ACHN (cell line): ENCODE measurements at regions not wholly inside any gene's neighbourhood (a gene's known extent, or its start where the extent isn't known, plus 50 kb on each side); places are given as distances from the start of the nearest gene placed in this dataset.
"Not testable (repeated sequence)": the region's sequence is repeated elsewhere in the genome, so short reads cannot be mapped to it uniquely, and the experiment has no call there.

Experiments
- DNase-seq: peaks from one replicate; pipeline ENCODE4 v3.0.0-alpha.2; 2015
- in situ Hi-C: cut with HindIII; loops from 2 replicates; pipeline ENCODE4 v1.10.0; 2017; ENCODE audit warnings: low sequenced_read_pairs, low pct_ligation_motif_present, low pct_unique_long_range_greater_than_20kb

- in situ Hi-C loops: no loop called here
Observed at GRCh38 chr4:167775375-167775774, 317.0 kb upstream of the ANXA10 start.

GRCh38 chr4:167779280-167779679 is 313.1 kb upstream of the ANXA10 start:
- no peak for DNase-seq

More at GRCh38 chr4:167775375-167775774, 317.0 kb upstream of the ANXA10 start:
- no peak for DNase-seq

GRCh38 chr4:167779864-167780263 is 312.5 kb upstream of the ANXA10 start:
- in situ Hi-C loops: no loop called here
- no peak for DNase-seq

More at GRCh38 chr4:167779280-167779679, 313.1 kb upstream of the ANXA10 start:
- in situ Hi-C loops: no loop called here

GRCh38 chr4:167784826-167785225 is 307.5 kb upstream of the ANXA10 start:
- in situ Hi-C loops: no loop called here
- no peak for DNase-seq

GRCh38 chr4:167785523-167785922 is 306.8 kb upstream of the ANXA10 start:
- in situ Hi-C loops: no loop called here
- DNase-seq: no peak

GRCh38 chr4:167786504-167786903 is 305.8 kb upstream of the ANXA10 start:
- in situ Hi-C loops: no loop called here
- DNase-seq: no peak

GRCh38 chr4:167787231-167787630 is 305.1 kb upstream of the ANXA10 start:
- no peak for DNase-seq
- in situ Hi-C loops: no loop called here

GRCh38 chr4:167802463-167803212 is 289.7 kb upstream of the ANXA10 start:
- DNase-seq: no peak
- in situ Hi-C loops: no loop called here

- DNase-seq: no peak
- in situ Hi-C loops: no loop called here
Observed at GRCh38 chr4:167811958-167812357, 280.4 kb upstream of the ANXA10 start.

- DNase-seq: no peak
- in situ Hi-C loops: no loop called here
Observed at GRCh38 chr4:167826281-167826680, 266.1 kb upstream of the ANXA10 start.

- DNase-seq: no peak
- in situ Hi-C loops: no loop called here
Observed at GRCh38 chr4:167831855-167832254, 260.5 kb upstream of the ANXA10 start.

- no peak for DNase-seq
- in situ Hi-C loops: no loop called here
Observed at GRCh38 chr4:167838686-167839085, 253.7 kb upstream of the ANXA10 start.

GRCh38 chr4:167842487-167842886 is 249.8 kb upstream of the ANXA10 start:
- in situ Hi-C loops: no loop called here
- DNase-seq: no peak

- DNase-seq: no peak
Observed at GRCh38 chr4:167854881-167855280, 237.5 kb upstream of the ANXA10 start.

GRCh38 chr4:167858127-167858526 is 234.2 kb upstream of the ANXA10 start:
- DNase-seq, in situ Hi-C loops: not testable (repeated sequence)

More at GRCh38 chr4:167854881-167855280, 237.5 kb upstream of the ANXA10 start:
- in situ Hi-C loops: no loop called here

GRCh38 chr4:167867191-167867590 is 225.1 kb upstream of the ANXA10 start:
- in situ Hi-C loops: no loop called here
- no peak for DNase-seq

- in situ Hi-C loops: no loop called here
- DNase-seq: no peak
Observed at GRCh38 chr4:167868163-167868562, 224.2 kb upstream of the ANXA10 start.

- DNase-seq: no peak
- in situ Hi-C loops: no loop called here
Observed at GRCh38 chr4:167873496-167873895, 218.8 kb upstream of the ANXA10 start.

GRCh38 chr4:167876091-167876490 is 216.2 kb upstream of the ANXA10 start:
- DNase-seq, in situ Hi-C loops: not testable (repeated sequence)

- in situ Hi-C loops, DNase-seq: not testable (repeated sequence)
Observed at GRCh38 chr4:167877826-167878225, 214.5 kb upstream of the ANXA10 start.
